ENCODE measurements at regions not wholly inside any gene's neighbourhood (a gene's known extent, or its start where the extent isn't known, plus 50 kb on each side); places are given as distances from the start of the nearest gene placed in this dataset.

GRCh38 chr6:121823437-121823851 lies 388.0 kb downstream of the GJA1 start:
- TF ChIP-seq, protein P1, sequence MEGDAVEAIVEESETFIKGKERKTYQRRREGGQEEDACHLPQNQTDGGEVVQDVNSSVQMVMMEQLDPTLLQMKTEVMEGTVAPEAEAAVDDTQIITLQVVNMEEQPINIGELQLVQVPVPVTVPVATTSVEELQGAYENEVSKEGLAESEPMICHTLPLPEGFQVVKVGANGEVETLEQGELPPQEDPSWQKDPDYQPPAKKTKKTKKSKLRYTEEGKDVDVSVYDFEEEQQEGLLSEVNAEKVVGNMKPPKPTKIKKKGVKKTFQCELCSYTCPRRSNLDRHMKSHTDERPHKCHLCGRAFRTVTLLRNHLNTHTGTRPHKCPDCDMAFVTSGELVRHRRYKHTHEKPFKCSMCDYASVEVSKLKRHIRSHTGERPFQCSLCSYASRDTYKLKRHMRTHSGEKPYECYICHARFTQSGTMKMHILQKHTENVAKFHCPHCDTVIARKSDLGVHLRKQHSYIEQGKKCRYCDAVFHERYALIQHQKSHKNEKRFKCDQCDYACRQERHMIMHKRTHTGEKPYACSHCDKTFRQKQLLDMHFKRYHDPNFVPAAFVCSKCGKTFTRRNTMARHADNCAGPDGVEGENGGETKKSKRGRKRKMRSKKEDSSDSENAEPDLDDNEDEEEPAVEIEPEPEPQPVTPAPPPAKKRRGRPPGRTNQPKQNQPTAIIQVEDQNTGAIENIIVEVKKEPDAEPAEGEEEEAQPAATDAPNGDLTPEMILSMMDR (IDR thresholded peaks at IDR 0.05 in 4 of 5, conservative IDR thresholded peaks at IDR 0.05 in 1 of 5), result no peak
- no peak for TF ChIP-seq POLR2A (IDR thresholded peaks at IDR 0.05)
